Ascending aorta (tissue), 2 donors: ENCODE measurements at regions not wholly inside any gene's neighbourhood (a gene's known extent, or its start where the extent isn't known, plus 50 kb on each side); places are given as distances from the start of the nearest gene placed in this dataset.

ENCODE experiments used
- DNase-seq, 2 donors: peaks; one replicate each; pipeline ENCODE4 v3.0.0-alpha.2; 2019; ENCODE audit warnings: low spot score in 2 of 2
- H3K27ac ChIP-seq, 2 donors: fragments of 200-600 bp; sonication (generic); one replicate each; pipeline ENCODE4 v1.5.1; 2016 to 2017; ENCODE audit warnings: mild to moderate bottlenecking in 1 of 2
- H3K27me3 ChIP-seq: fragments of 200-600 bp; sonication (generic); one replicate; pipeline ENCODE4 v1.5.1; 2017
- H3K36me3 ChIP-seq, 2 donors: fragments of 200-600 bp; sonication (generic); one replicate each; pipeline ENCODE4 v1.5.1; 2016
- H3K4me1 ChIP-seq, 2 donors: fragments of 200-600 bp; sonication (generic); one replicate each; pipeline ENCODE4 v1.5.1; 2016 to 2017; ENCODE audit warnings: mild to moderate bottlenecking in 1 of 2
- H3K4me3 ChIP-seq, 2 donors: fragments of 200-600 bp; sonication (generic); one replicate each; pipeline ENCODE4 v1.5.1; 2016 to 2017; ENCODE audit warnings: mild to moderate bottlenecking in 1 of 2
- H3K9me3 ChIP-seq, 2 donors: fragments of 200-600 bp; sonication (generic); one replicate each; pipeline ENCODE4 v1.5.1; 2016
- intact Hi-C: fragments of 100-400 bp; cut with DNase I; formaldehyde crosslinking; loops from one replicate; pipeline ENCODE4 v1.15.1; 2023
- TF ChIP-seq, protein P1 (sequence below), 3 experiments: fragments of 200-600 bp in 2 of 3; fragments of 450-650 bp in 1 of 3; sonication (generic) in 2 of 3; IDR thresholded peaks; one replicate each; pipeline ENCODE4 v1.5.1; 2016 to 2019; ENCODE audit warnings: antibody characterized with exemption in 3 of 3, mild to moderate bottlenecking in 1 of 3, moderate library complexity in 1 of 3

- no peaks in the 10 kb centered on the region for H3K4me1 ChIP-seq
- TF ChIP-seq, protein P1, sequence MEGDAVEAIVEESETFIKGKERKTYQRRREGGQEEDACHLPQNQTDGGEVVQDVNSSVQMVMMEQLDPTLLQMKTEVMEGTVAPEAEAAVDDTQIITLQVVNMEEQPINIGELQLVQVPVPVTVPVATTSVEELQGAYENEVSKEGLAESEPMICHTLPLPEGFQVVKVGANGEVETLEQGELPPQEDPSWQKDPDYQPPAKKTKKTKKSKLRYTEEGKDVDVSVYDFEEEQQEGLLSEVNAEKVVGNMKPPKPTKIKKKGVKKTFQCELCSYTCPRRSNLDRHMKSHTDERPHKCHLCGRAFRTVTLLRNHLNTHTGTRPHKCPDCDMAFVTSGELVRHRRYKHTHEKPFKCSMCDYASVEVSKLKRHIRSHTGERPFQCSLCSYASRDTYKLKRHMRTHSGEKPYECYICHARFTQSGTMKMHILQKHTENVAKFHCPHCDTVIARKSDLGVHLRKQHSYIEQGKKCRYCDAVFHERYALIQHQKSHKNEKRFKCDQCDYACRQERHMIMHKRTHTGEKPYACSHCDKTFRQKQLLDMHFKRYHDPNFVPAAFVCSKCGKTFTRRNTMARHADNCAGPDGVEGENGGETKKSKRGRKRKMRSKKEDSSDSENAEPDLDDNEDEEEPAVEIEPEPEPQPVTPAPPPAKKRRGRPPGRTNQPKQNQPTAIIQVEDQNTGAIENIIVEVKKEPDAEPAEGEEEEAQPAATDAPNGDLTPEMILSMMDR (IDR thresholded peaks at IDR 0.05), result no peak
- H3K36me3 ChIP-seq, result no peaks in the 10 kb centered on the region
- H3K27me3 ChIP-seq, result no peaks in the 10 kb centered on the region
- intact Hi-C loops, result no loop called here
- no peak overlapping the region for H3K4me3 ChIP-seq
- H3K9me3 ChIP-seq, result no peaks in the 10 kb centered on the region
- DNase-seq, result no peak
- H3K27ac ChIP-seq, result no peak overlapping the region
Measured at GRCh38 chr4:189374176-189374575, 566.5 kb upstream of the FRG1 start.

DNA sequence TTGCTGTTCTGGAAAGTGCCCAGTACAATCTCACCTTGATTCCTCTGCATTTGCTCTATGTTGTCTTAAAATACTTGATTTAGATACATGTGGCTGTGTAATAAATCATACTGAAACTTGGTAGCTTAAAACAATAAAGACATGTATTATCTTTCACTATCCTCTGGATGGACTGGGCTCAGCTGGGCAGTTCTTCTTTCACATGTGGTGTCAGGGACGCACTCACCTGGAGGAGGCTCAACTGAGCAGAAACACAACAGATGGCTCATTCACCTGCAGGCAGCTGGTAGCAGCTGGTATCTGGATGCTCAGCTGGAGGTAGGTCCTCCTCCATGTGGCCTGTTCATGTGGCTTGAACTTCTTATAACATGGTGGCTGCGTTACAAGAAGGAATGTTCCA lies 563.8 kb upstream of the FRG1 start:
- Histone ChIP-seq H3K27ac (no peak overlapping the region), H3K27me3 (no peaks in the 10 kb centered on the region), H3K4me3 (no peak overlapping the region), H3K36me3 (no peaks in the 10 kb centered on the region), H3K9me3 (no peaks in the 10 kb centered on the region), H3K4me1 (no peaks in the 10 kb centered on the region)
- TF ChIP-seq, protein P1 (IDR thresholded peaks at IDR 0.05), result no peak
- intact Hi-C loops, result no loop called here
- no peak for DNase-seq

DNA sequence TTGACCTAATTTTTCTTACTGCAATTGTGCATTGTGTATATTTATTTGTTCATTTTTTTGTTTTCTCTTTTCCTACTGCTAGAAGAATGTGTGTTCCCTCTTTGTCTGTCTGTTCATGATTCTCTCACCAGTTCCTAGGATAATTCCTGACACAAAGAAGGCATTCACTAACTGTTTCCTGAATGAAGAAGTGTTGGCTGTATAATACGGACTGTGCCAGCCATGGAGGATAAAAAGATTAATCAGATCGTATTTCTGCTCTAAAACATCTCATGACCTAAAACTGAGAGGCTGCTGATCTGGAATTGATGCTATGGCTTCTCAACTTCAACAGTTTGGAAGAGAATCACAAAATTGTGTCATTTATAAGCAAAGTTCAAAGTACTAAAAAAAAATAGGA lies 563.1 kb upstream of the FRG1 start:
- H3K9me3 ChIP-seq, result no peaks in the 10 kb centered on the region
- H3K36me3 ChIP-seq, result no peaks in the 10 kb centered on the region
- H3K27ac ChIP-seq, result no peak overlapping the region
- H3K4me3 ChIP-seq, result no peak overlapping the region
- H3K27me3 ChIP-seq, result no peaks in the 10 kb centered on the region
- TF ChIP-seq, protein P1 (IDR thresholded peaks at IDR 0.05), result no peak
- DNase-seq, result no peak
- H3K4me1 ChIP-seq, result no peaks in the 10 kb centered on the region
- intact Hi-C loops, result no loop called here

DNA sequence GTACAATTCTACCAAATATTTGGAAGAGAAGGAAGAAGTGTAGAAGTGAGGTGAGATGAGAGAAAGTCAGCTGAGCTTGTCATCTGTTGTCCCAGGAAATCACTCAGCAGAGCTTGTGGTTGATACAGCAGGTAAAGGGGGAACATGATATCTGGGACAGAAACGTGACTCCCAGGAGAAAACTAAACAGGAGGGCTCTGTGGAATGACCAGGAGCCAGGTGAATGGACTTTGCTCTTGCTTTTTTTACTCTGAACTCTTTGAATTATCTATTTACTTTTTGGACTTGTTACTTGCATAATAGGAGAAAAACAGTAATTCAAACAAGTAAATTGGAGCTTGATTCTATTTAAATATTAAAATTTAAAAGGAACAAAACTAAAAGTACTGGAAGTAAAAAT lies 555.6 kb upstream of the FRG1 start:
- Histone ChIP-seq H3K27ac (no peak overlapping the region), H3K9me3 (no peaks in the 10 kb centered on the region), H3K27me3 (no peaks in the 10 kb centered on the region), H3K4me1 (no peaks in the 10 kb centered on the region), H3K4me3 (no peak overlapping the region), H3K36me3 (no peaks in the 10 kb centered on the region)
- no peak for DNase-seq
- TF ChIP-seq, protein P1 (IDR thresholded peaks at IDR 0.05), result no peak
- intact Hi-C loops, result no loop called here

DNA sequence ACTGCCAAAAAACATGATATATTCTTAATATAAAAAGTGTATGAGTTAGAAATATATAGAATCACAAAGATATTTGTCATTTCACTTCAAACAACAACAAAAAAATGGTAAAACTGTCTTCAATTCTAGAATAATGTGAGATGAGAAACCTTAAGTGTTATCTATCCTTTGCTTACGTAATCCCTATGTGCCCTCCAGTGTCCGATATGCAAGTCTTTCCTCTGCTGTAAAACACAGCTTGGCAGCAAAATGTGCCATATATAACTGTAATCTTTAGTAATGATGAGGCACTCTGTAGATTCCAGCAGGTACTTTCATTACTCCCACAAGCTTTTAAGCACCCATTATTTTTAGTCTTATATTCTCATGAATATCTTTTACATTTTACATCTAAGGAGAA lies 555.1 kb upstream of the FRG1 start:
- intact Hi-C loops, result no loop called here
- H3K9me3 ChIP-seq, result no peaks in the 10 kb centered on the region
- H3K4me3 ChIP-seq, result no peak overlapping the region
- no peaks in the 10 kb centered on the region for H3K36me3 ChIP-seq
- H3K27ac ChIP-seq, result no peak overlapping the region
- TF ChIP-seq, protein P1 (IDR thresholded peaks at IDR 0.05), result no peak
- no peaks in the 10 kb centered on the region for H3K27me3 ChIP-seq
- DNase-seq, result no peak
- H3K4me1 ChIP-seq, result no peaks in the 10 kb centered on the region

DNA sequence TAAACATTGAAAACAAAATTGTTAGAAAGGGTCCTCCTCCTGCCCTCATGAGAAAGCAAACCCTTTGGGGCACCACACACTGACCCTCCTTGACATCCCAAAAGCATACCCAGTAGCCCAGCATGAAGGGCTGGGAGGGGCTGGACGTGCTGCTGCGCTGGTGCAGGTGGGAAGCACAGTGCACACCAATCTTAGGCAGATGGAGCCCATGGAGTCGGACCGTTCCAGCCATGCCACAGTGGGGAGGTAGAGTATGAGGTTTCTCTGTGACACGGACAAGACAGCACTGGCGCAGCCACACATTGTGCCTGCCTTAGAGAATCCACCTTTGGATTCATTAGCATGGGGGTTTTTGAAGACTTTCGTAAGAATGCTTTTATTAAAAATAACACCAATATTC lies 544.2 kb upstream of the FRG1 start:
- DNase-seq, result no peak
- Histone ChIP-seq H3K9me3 (no peaks in the 10 kb centered on the region), H3K4me3 (no peak overlapping the region), H3K27me3 (no peaks in the 10 kb centered on the region), H3K36me3 (no peaks in the 10 kb centered on the region), H3K27ac (no peak overlapping the region), H3K4me1 (no peaks in the 10 kb centered on the region)
- TF ChIP-seq, protein P1 (IDR thresholded peaks at IDR 0.05), result no peak
- intact Hi-C loops, result no loop called here
